ENCODE measurements at regions not wholly inside any gene's neighbourhood (a gene's known extent, or its start where the extent isn't known, plus 50 kb on each side); places are given as distances from the start of the nearest gene placed in this dataset.

- H3K36me3 ChIP-seq = no peaks in the 10 kb centered on the region
- intact Hi-C loops (cut with DNase I) = no loop called here
- H3K4me3 ChIP-seq = no peak overlapping the region
- TF ChIP-seq CTCF (IDR thresholded peaks at IDR 0.05) = no peak
- no peak for ATAC-seq
- H3K4me1 ChIP-seq = no peaks in the 10 kb centered on the region
- H3K27me3 ChIP-seq (ENCODE audit: low read depth) = peaks cover 3% of the 10 kb centered on the region
- DNase-seq = no peak
- no peaks in the 10 kb centered on the region for H3K9me3 ChIP-seq
- no peak overlapping the region for H3K27ac ChIP-seq
Measured at GRCh38 chr9:90455316-90455715, 187.3 kb downstream of the DIRAS2 start.

- no peak for TF ChIP-seq CTCF (IDR thresholded peaks at IDR 0.05)
- H3K36me3 ChIP-seq = no peaks in the 10 kb centered on the region
- H3K9me3 ChIP-seq = no peaks in the 10 kb centered on the region
- intact Hi-C loops (cut with DNase I) = no loop called here
- ATAC-seq (no peak), DNase-seq (no peak)
- no peak overlapping the region for H3K4me3 ChIP-seq
- H3K27me3 ChIP-seq (ENCODE audit: low read depth) = peaks cover 3% of the 10 kb centered on the region
- no peaks in the 10 kb centered on the region for H3K4me1 ChIP-seq
- H3K27ac ChIP-seq = no peak overlapping the region
Measured at GRCh38 chr9:90457386-90458190, 185.0 kb downstream of the DIRAS2 start.

- intact Hi-C loops (cut with DNase I) = no loop called here
- H3K9me3 ChIP-seq = no peaks in the 10 kb centered on the region
- TF ChIP-seq CTCF (IDR thresholded peaks at IDR 0.05) = no peak
- DNase-seq = no peak
- H3K27ac ChIP-seq = no peak overlapping the region
- H3K27me3 ChIP-seq (ENCODE audit: low read depth) = no peaks in the 10 kb centered on the region
- no peak overlapping the region for H3K4me3 ChIP-seq
- ATAC-seq = peak; percentile 21 to 39
- no peaks in the 10 kb centered on the region for H3K36me3 ChIP-seq
- no peaks in the 10 kb centered on the region for H3K4me1 ChIP-seq
Measured at GRCh38 chr9:90458485-90458884, 184.1 kb downstream of the DIRAS2 start.

GRCh38 chr9:90459321-90459720 lies 183.3 kb downstream of the DIRAS2 start:
- ATAC-seq (no peak), DNase-seq (no peak)
- Histone ChIP-seq H3K27me3 (ENCODE audit: low read depth) (no peaks in the 10 kb centered on the region), H3K4me1 (no peaks in the 10 kb centered on the region), H3K4me3 (no peak overlapping the region), H3K27ac (no peak overlapping the region), H3K36me3 (no peaks in the 10 kb centered on the region), H3K9me3 (no peaks in the 10 kb centered on the region)
- intact Hi-C loops (cut with DNase I) = no loop called here
- no peak for TF ChIP-seq CTCF (IDR thresholded peaks at IDR 0.05)

GRCh38 chr9:90460220-90460619 lies 182.4 kb downstream of the DIRAS2 start:
- no peaks in the 10 kb centered on the region for H3K27me3 ChIP-seq (ENCODE audit: low read depth)
- DNase-seq (no peak), ATAC-seq (no peak)
- no peak overlapping the region for H3K4me3 ChIP-seq
- H3K9me3 ChIP-seq = no peaks in the 10 kb centered on the region
- TF ChIP-seq CTCF (IDR thresholded peaks at IDR 0.05) = no peak
- H3K27ac ChIP-seq = no peak overlapping the region
- no peaks in the 10 kb centered on the region for H3K4me1 ChIP-seq
- no peaks in the 10 kb centered on the region for H3K36me3 ChIP-seq
- intact Hi-C loops (cut with DNase I) = no loop called here

Data from lower lobe of right lung (tissue), 2 donors.